KMS-11 (cell line): ENCODE measurements at regions not wholly inside any gene's neighbourhood (a gene's known extent, or its start where the extent isn't known, plus 50 kb on each side); places are given as distances from the start of the nearest gene placed in this dataset.
"Not testable (repeated sequence)": the region's sequence is repeated elsewhere in the genome, so short reads cannot be mapped to it uniquely, and the experiment has no call there.

Source experiments
- H2AFZ ChIP-seq: fragments of 200-600 bp; sonication (generic); 2 replicates; pipeline ENCODE4 v1.6.1; 2016; ENCODE audit warnings: antibody characterized with exemption, mixed run types, low read depth
- H3K27ac ChIP-seq: fragments of 200-600 bp; sonication (generic); 2 replicates; pipeline ENCODE4 v1.6.1; 2016; ENCODE audit warnings: mild to moderate bottlenecking, mixed run types
- H3K27me3 ChIP-seq: fragments of 200-600 bp; sonication (generic); 2 replicates; pipeline ENCODE4 v1.6.1; 2017; ENCODE audit warnings: mild to moderate bottlenecking, low read depth, mixed run types, moderate library complexity; ENCODE audit not compliant: insufficient read depth
- H3K36me3 ChIP-seq: fragments of 200-600 bp; sonication (generic); 2 replicates; pipeline ENCODE4 v1.6.1; 2017; ENCODE audit warnings: mild to moderate bottlenecking, mixed run types; ENCODE audit not compliant: insufficient read depth
- H3K4me1 ChIP-seq: fragments of 200-600 bp; sonication (generic); 2 replicates; pipeline ENCODE4 v1.6.1; 2016; ENCODE audit warnings: mild to moderate bottlenecking, low read depth, mixed run types; ENCODE audit not compliant: poor library complexity, severe bottlenecking
- H3K4me2 ChIP-seq: fragments of 200-600 bp; sonication (generic); 2 replicates; pipeline ENCODE4 v1.7.0; 2016; ENCODE audit warnings: mild to moderate bottlenecking, mixed run types
- H3K4me3 ChIP-seq: fragments of 200-600 bp; sonication (generic); IDR thresholded peaks from 2 replicates; pipeline ENCODE4 v1.6.1; 2017; ENCODE audit warnings: low read depth, low read length, mixed read lengths; ENCODE audit not compliant: insufficient read depth
- H3K79me2 ChIP-seq: fragments of 200-600 bp; sonication (generic); 2 replicates; pipeline ENCODE4 v1.6.1; 2016; ENCODE audit warnings: low read depth, mixed run types; ENCODE audit not compliant: insufficient read depth
- H3K9ac ChIP-seq: fragments of 200-600 bp; sonication (generic); 2 replicates; pipeline ENCODE4 v1.6.1; 2016; ENCODE audit warnings: mild to moderate bottlenecking, mixed run types
- H4K20me1 ChIP-seq: fragments of 200-600 bp; sonication (generic); 2 replicates; pipeline ENCODE4 v1.6.1; 2016; ENCODE audit warnings: mild to moderate bottlenecking, mixed run types; ENCODE audit not compliant: insufficient read depth
- TF ChIP-seq, protein P1 (sequence below): fragments of 200-600 bp; sonication (generic); conservative IDR thresholded peaks from 2 replicates; pipeline ENCODE4 v1.6.1; 2017; ENCODE audit warnings: low read depth, mild to moderate bottlenecking, antibody characterized with exemption, low read length, moderate library complexity, mixed read lengths

DNA sequence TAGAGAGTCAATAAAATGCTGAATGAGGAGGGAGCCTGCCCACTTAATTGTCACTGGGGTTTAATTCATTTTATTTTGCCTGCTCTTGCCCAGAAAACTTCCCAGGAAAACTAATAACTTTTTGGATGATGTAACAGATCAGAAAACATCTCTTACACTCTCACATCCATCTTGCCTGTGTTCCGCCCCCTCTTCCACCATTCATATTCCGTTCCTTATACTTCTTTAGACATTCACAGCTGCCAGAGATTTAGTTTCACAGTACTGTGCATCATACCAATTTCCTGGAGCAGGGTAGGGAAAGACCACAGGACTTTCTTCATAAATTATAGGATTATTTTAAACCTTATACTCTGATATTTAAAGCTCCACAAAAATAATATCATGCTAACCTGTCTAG is 776.1 kb upstream of the SOX11 start:
- H3K27ac ChIP-seq, result no peak overlapping the region
- H3K36me3 ChIP-seq, result no peaks in the 10 kb centered on the region
- no peak overlapping the region for H2AFZ ChIP-seq
- H3K79me2 ChIP-seq, result no peaks in the 10 kb centered on the region
- H3K4me1 ChIP-seq, result no peaks in the 10 kb centered on the region
- TF ChIP-seq, protein P1, sequence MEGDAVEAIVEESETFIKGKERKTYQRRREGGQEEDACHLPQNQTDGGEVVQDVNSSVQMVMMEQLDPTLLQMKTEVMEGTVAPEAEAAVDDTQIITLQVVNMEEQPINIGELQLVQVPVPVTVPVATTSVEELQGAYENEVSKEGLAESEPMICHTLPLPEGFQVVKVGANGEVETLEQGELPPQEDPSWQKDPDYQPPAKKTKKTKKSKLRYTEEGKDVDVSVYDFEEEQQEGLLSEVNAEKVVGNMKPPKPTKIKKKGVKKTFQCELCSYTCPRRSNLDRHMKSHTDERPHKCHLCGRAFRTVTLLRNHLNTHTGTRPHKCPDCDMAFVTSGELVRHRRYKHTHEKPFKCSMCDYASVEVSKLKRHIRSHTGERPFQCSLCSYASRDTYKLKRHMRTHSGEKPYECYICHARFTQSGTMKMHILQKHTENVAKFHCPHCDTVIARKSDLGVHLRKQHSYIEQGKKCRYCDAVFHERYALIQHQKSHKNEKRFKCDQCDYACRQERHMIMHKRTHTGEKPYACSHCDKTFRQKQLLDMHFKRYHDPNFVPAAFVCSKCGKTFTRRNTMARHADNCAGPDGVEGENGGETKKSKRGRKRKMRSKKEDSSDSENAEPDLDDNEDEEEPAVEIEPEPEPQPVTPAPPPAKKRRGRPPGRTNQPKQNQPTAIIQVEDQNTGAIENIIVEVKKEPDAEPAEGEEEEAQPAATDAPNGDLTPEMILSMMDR, result no peak
- no peak overlapping the region for H3K4me3 ChIP-seq
- no peaks in the 10 kb centered on the region for H3K27me3 ChIP-seq
- H3K4me2 ChIP-seq, result no peak overlapping the region
- H4K20me1 ChIP-seq, result no peaks in the 10 kb centered on the region
- no peak overlapping the region for H3K9ac ChIP-seq

DNA sequence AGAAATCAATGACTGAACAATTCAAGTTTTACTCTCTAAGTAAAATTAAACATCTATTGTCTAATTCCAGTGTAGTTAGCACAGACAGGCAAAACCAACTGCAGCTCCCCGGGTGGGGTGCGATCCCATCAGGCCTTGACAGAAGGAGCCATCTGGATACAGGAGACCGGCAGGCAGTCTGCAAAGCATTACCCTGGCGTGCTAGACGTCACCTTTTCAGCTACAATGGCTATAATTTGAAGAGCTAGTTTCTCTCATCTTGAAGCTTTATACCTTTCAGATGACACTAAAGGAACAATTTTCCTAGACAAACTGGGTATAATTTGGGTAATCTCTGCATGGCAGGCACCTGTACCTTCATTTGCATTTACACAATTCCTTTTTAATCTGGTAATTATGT is 761.5 kb upstream of the SOX11 start:
- Histone ChIP-seq H2AFZ (no peak overlapping the region), H3K27me3 (no peaks in the 10 kb centered on the region), H3K4me3 (no peak overlapping the region), H3K27ac (no peak overlapping the region), H3K36me3 (no peaks in the 10 kb centered on the region), H3K79me2 (no peaks in the 10 kb centered on the region), H3K4me2 (no peak overlapping the region), H3K4me1 (no peaks in the 10 kb centered on the region), H3K9ac (no peak overlapping the region), H4K20me1 (no peaks in the 10 kb centered on the region)
- TF ChIP-seq, protein P1, result no peak

DNA sequence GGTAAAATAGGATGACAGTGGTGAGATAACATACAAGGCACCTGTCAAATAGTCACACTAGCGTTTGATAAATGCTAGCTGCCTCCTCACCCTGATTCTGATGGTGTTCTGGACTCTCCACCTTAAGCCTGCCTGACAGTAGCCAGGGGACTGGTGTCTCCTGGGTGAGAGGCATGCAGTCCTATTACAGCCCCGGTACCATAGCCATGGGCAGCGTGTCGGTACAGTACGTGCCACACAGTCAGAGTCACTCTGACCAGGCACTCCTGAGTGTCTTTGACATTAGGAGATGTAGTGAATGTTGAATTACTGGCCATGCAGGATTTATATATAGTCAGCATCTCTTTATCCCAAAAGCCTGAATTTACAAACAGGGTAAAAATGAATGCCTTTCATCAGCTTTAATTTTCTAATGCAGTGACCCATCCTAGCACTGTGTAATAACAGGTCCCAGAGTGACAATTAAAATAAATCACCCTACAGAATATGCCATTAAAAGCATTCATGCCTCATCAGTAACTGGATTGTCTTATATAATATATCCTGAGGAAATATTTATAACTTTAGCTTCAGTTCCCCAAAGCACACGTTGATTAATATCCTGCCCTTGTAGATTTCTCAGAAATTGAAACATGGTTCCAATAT is 760.3 kb upstream of the SOX11 start:
- no peaks in the 10 kb centered on the region for H4K20me1 ChIP-seq
- H3K4me2 ChIP-seq, result no peak overlapping the region

DNA sequence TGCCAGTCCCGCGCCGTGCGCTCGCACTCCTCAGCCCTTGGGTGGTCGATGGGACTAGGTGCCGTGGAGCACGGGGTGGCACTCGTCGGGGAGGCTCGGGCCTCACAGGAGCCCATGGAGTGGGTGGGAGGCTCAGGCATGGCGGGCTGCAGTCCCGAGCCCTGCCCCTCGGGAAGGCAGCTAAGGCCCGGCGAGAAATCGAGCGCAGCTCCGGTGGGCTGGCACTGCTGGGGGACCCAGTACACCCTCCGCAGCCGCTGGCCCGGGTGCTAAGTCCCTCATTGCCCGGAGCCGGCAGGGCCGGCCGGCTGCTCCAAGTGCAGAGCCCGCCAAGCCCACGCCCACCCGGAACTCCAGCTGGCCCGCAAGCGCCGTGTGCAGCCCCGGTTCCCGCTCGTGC is 756.9 kb upstream of the SOX11 start:
- not testable (repeated sequence) for H3K4me1 ChIP-seq, H3K27me3 ChIP-seq, H3K9ac ChIP-seq, H2AFZ ChIP-seq, H3K27ac ChIP-seq, H3K79me2 ChIP-seq, H3K4me2 ChIP-seq, H3K36me3 ChIP-seq, H3K4me3 ChIP-seq, H4K20me1 ChIP-seq

More for the DNA sequence above, 760.3 kb upstream of the SOX11 start:
- Histone ChIP-seq H3K4me1 (no peaks in the 10 kb centered on the region), H3K27ac (no peak overlapping the region), H2AFZ (no peak overlapping the region), H3K79me2 (no peaks in the 10 kb centered on the region), H3K27me3 (no peaks in the 10 kb centered on the region), H3K9ac (no peak overlapping the region), H3K4me3 (no peak overlapping the region), H3K36me3 (no peaks in the 10 kb centered on the region)
- TF ChIP-seq, protein P1, result no peak

DNA sequence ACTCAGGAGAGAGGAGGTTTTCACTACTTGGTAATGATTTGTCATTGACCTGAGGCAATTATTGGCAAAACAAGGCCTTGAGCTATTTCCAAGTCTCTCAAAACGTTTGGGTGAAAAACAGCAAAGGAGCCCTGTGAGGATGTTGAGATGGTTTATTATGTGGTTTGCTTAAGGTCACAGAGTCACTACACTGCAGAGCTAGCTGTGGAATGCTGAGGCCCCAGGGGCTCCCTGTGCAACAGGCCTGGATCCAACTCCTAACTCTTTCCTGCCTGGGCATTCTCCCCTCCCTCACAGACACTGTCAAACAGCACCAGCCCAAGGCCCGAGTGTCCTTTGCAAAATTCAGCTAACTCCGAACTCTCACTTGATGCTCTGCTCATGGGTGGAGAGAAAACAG is 754.6 kb upstream of the SOX11 start:
- H3K9ac ChIP-seq, result no peak overlapping the region
- no peak overlapping the region for H3K27ac ChIP-seq
- no peak overlapping the region for H3K4me2 ChIP-seq

More for the DNA sequence above, 754.6 kb upstream of the SOX11 start:
- Histone ChIP-seq H2AFZ (no peak overlapping the region), H4K20me1 (no peaks in the 10 kb centered on the region), H3K36me3 (no peaks in the 10 kb centered on the region), H3K4me3 (no peak overlapping the region), H3K4me1 (no peaks in the 10 kb centered on the region), H3K79me2 (no peaks in the 10 kb centered on the region), H3K27me3 (no peaks in the 10 kb centered on the region)
- TF ChIP-seq, protein P1, result no peak
